Transverse colon (tissue), 3 donors: ENCODE measurements at regions not wholly inside any gene's neighbourhood (a gene's known extent, or its start where the extent isn't known, plus 50 kb on each side); places are given as distances from the start of the nearest gene placed in this dataset.

Experiments used
- EP300 ChIP-seq: sonication (generic); formaldehyde crosslinking; IDR thresholded peaks from one replicate; pipeline ENCODE4 v1.6.1; 2017; ENCODE audit warnings: antibody characterized with exemption, low read depth
- POLR2A ChIP-seq: fragments of 450-650 bp; IDR thresholded peaks from one replicate; pipeline ENCODE4 v1.6.1; 2016; ENCODE audit warnings: antibody characterized with exemption, mild to moderate bottlenecking, moderate library complexity
- TF ChIP-seq, protein P1 (sequence below), 5 experiments: fragments of 200-600 bp in 3 of 5; fragments of 450-650 bp in 2 of 5; sonication (generic) in 3 of 5; IDR thresholded peaks; 1 replicate in 2 of 5; 2 replicates in 3 of 5; pipeline ENCODE4 v1.5.1; 2016 to 2017; ENCODE audit warnings: antibody characterized with exemption in 5 of 5, inconsistent platforms in 3 of 5, mild to moderate bottlenecking in 2 of 5, moderate library complexity in 1 of 5

- TF ChIP-seq, protein P1, sequence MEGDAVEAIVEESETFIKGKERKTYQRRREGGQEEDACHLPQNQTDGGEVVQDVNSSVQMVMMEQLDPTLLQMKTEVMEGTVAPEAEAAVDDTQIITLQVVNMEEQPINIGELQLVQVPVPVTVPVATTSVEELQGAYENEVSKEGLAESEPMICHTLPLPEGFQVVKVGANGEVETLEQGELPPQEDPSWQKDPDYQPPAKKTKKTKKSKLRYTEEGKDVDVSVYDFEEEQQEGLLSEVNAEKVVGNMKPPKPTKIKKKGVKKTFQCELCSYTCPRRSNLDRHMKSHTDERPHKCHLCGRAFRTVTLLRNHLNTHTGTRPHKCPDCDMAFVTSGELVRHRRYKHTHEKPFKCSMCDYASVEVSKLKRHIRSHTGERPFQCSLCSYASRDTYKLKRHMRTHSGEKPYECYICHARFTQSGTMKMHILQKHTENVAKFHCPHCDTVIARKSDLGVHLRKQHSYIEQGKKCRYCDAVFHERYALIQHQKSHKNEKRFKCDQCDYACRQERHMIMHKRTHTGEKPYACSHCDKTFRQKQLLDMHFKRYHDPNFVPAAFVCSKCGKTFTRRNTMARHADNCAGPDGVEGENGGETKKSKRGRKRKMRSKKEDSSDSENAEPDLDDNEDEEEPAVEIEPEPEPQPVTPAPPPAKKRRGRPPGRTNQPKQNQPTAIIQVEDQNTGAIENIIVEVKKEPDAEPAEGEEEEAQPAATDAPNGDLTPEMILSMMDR (IDR thresholded peaks at IDR 0.05): no peak
- TF ChIP-seq EP300 (no peak), POLR2A (no peak)
Observed at GRCh38 chr1:29900712-29901111, 664.4 kb downstream of the PTPRU start.
